K562 (cell line): ENCODE measurements at regions not wholly inside any gene's neighbourhood (a gene's known extent, or its start where the extent isn't known, plus 50 kb on each side); places are given as distances from the start of the nearest gene placed in this dataset.

ENCODE experiments used
- JUND ChIP-seq, 2 experiments: IDR thresholded peaks; 2 replicates in 1 of 2; 3 replicates in 1 of 2; pipeline ENCODE4 v1.6.1; 2011; ENCODE audit warnings: borderline replicate concordance in 2 of 2, low read depth in 2 of 2, low read length in 2 of 2, improper control_type of control experiment in 1 of 2, missing biosample characterization in 1 of 2, missing genetic modification characterization in 1 of 2, missing genetic modification reagents in 1 of 2
- TEAD1 ChIP-seq, 2 experiments: fragments of 450-650 bp in 1 of 2; sonication (generic) in 1 of 2; formaldehyde crosslinking; IDR thresholded peaks; 2 replicates each; pipeline versions ENCODE4 v1.4.0 to v1.8.0; 2020 to 2022; ENCODE audit warnings: mild to moderate bottlenecking in 2 of 2, missing genetic modification reagents in 1 of 2

GRCh38 chr2:181174611-181175580, 194.5 kb downstream of the UBE2E3 start:
- TF ChIP-seq JUND (IDR thresholded peaks at IDR 0.05; ENCODE audit: borderline replicate concordance, low read depth, low read length) (no peak), JUND (tag; IDR thresholded peaks at IDR 0.05; ENCODE audit: borderline replicate concordance, low read depth, low read length) (no peak), TEAD1 (CRISPR knock-in tag; IDR thresholded peaks at IDR 0.05) (no peak)
